NCI-H2196 treated with DMSO at 0.1 percent for 48 hours (cell line): ENCODE measurements at regions not wholly inside any gene's neighbourhood (a gene's known extent, or its start where the extent isn't known, plus 50 kb on each side); places are given as distances from the start of the nearest gene placed in this dataset.

Experiments used
- DNase-seq: peaks from one replicate; lab custom pipeline; 2025; ENCODE audit not compliant: unreplicated experiment; lab: John Stamatoyannopoulos, UW

DNA sequence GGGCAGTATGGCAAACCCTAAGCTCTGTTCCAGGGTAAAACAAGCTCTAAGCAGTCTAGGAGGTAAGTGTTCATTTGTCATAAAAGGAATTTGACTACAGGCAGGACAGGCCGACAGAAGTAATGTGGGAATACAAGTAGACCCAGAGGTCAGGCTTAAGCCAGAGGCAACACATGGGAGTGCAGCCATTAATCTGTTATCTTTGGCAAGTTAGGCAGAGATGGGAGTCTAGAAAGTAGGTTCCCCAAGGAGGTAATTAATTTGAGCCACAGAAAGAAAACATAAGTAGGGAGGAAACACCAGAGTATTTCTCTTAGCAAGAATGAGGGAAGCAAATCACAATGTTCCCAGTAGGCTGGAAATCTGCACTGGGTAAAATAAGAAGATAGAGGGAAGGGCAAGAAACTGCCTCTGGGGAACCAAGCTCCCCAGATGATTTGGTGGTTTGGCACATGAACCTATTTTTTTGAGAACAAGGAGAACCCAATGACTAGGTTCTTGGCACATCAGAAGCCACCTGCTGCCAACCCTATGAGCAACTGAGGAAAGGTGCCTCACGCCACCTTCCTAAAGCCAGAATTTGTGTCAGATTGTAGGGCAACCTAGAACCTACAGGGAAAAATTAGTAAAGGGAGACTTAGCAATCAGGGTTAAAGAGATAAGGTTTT, 636.4 kb upstream of the PLXNA2 start:
- DNase-seq = no peak

DNA sequence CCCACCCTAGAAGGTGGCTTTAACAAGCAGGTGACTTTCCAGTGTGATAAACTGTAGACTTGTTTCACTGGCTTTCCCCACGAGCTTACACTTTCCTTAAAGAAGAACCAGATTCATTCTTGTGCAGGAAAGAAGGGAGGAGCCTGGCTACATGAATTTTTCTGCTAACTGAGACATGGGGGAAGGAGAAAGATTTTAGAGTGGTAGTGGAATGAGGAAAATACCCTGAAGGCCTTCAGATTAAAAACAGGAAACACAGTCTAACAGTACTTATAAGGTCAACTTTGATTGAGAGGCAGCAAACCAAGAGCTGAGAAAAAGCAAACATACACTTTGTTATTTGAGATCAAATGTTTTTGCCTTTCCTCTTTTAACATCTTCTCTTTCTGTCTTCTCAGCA, 640.9 kb upstream of the PLXNA2 start:
- no peak for DNase-seq

DNA sequence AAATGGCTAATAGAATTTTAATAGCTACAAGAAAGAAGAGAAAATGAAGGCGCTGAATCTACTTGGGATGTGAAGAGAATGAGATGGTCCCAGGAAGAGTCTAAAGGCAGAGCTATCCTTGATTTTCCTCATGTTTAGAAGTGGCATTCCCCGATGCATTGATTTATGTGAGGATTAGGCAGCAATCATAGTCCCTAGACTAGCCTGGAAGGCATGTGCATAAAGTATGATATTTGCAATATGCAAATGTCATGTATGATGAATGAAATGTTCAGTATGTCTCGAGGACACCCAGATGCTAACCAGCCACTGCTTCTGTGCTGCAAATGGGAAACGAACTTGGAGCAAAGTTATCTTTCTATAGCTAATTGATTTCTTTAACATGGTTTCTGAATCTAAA, 641.5 kb upstream of the PLXNA2 start:
- no peak for DNase-seq

DNA sequence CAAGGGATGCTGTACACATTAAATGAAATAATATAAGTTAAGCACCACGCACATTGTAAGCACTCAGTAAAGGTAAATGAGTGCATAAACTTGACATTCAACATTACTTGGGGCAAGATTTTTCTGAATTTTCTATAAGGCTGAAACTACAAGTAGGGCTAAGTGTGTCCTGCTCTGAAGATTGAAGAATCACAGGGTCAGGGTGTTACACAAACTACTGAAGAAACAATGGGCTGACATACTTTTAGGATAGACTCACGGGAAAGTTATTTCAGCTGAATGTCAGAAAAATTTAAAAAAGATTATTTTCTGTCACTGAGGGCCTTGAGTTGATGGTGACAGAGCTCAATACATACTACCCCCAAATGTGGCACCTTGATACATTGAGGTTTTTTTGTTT, 644.2 kb upstream of the PLXNA2 start:
- no peak for DNase-seq

DNA sequence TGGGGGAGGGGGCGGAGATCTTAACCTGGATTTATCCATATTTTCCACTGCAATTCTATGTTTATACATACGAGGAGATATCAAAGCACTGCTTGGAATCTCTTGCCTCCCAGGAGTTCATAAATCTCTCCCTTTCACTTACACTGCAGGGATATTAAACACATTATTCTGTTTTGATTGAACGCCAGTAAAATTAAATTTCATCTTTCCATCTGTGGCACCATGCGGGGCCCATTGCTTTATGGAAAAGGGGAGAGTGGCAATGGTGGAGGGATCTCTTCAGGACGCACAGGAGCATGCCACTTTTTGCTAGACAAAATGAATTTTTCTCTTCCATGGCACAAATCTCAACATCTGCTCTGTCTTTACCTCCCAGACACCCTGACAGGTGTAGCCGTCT, 648.0 kb upstream of the PLXNA2 start:
- DNase-seq = no peak

DNA sequence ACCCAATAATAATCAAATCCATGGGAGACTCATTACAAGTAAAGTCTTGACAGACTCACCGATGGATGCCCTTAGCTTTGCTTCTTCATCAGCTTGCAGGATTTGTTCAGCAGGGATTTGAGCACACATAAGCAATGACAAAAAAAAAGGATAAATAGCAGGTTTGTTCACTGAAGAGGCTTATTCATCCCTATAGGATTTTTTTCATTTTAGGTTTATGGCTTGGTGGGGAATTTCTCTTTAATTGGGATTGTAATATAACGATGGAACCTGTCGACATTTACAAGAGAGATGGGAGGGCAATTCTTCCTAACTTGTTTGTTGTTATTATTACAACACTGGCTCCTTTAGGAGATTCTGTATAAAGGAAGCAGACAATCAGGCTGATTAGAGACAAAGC, 649.1 kb upstream of the PLXNA2 start:
- no peak for DNase-seq

DNA sequence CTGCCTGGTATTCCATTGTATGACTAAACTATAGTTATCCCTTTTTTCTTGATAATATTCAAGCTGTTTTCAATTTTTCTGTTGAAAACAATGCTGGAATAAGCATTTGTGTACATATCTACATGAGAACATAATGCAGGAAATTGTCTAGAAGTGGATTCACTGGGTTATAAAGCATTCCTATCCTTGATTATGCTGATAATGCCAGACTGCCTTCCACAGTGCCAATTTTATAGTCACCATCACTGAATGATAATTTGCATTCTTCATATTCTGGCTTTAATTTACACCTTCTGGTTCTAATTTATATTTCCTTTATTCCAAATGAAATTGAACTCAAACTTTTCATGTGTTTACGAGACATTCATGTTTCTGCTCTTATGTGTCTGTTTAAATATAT, 651.0 kb upstream of the PLXNA2 start:
- no peak for DNase-seq

DNA sequence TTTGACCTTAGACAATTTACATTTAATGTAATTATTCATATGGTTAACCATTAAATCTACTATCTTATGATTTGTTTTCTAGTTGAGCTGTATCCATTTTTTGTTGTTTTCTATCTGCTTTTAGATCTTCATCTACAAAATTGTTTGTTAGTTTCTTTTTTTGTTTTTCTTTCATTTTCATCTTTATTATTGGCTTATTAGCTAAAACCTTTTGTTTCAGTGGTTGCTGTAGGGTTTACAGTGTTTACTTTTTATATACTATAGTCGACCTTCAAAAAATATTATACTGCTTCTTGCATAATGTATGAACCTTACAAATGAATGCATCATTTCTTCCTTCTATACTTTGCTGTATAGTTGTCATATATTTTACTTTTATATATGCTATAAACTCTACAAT, 651.6 kb upstream of the PLXNA2 start:
- DNase-seq = no peak

DNA sequence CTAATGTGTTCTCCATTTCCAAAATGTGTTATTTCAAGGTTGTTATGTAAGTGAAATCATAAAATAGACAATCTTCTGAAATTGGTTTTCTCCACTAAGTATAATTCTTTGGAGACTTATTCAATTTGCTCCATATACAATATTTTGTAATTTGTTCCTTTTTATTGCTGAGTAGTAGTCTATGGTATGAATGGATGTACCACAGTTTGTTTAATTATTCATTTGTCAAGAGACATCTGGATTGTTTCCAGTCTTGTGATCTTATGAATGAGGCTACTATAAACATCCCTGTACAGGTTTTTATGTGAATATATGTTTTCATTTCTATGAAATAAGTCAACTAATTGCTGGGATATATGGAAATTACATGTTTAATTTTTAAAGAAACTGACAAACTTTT, 652.6 kb upstream of the PLXNA2 start:
- no peak for DNase-seq

DNA sequence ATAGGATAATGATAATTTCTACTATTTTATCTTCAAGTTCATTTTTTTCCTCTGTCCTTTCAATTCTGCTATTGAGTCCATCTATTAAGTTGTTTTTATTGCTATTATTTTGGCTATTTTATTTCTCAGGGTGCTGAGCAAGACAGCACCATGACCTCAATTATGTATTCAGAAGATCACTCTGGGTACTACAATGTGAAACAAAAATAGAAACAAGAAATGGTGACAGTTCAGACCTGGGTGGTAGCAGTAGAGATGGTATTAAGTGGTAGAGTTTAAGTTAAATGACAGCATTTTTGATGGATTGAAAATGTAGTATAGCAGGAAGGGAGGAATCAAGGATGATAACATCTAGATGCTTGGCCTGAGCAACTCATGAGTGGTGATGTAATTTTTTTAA, 655.3 kb upstream of the PLXNA2 start:
- no peak for DNase-seq

DNA sequence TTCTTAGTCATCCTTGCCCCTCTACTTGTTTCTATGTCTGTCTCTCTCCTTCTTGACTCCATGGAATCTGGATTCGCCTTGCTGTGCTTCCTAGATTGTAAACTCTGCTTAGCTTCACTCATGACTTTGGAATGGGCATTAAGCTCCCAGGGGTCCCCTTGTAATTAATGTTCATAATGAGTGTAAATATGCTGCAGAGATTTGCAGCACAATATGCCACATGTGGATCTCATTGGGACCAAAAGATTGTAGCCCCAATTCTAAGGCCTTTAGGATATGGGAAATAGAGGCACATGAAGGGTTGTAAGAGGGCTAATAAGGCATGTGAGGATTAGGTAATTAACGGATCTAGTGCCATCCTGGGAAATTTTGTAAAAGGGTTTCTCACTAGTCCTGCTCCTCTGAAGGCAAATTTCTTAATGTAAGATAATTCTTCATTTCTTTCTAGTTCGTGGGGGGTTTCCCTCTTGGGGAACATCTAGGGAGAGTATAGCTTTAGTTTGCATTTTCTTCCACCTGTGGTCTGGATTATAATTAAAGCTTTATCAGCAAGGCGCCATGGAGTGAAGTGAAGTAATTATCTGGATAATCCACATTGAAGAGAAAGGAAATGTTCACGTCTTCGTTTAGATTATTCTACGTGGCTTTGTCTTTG, 659.2 kb upstream of the PLXNA2 start:
- DNase-seq = no peak

DNA sequence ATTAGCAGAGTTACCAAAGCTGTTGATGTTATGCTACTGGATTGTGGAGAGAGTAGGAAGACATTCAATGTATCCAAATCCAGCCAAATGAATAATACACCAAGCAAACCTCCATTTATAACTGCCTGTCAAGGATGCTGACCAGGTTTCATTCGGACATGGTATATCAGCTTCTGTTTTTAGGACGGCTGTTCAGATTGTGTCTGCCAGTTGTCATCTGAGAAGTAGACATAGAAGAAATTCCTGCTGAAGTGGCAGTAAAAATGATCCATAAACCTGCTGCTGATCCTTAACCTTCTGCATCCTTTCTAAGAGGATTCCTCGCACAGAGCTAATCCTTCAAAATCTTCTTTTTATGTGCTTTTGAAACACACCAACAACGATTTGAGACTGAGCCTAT, 663.6 kb upstream of the PLXNA2 start:
- no peak for DNase-seq

DNA sequence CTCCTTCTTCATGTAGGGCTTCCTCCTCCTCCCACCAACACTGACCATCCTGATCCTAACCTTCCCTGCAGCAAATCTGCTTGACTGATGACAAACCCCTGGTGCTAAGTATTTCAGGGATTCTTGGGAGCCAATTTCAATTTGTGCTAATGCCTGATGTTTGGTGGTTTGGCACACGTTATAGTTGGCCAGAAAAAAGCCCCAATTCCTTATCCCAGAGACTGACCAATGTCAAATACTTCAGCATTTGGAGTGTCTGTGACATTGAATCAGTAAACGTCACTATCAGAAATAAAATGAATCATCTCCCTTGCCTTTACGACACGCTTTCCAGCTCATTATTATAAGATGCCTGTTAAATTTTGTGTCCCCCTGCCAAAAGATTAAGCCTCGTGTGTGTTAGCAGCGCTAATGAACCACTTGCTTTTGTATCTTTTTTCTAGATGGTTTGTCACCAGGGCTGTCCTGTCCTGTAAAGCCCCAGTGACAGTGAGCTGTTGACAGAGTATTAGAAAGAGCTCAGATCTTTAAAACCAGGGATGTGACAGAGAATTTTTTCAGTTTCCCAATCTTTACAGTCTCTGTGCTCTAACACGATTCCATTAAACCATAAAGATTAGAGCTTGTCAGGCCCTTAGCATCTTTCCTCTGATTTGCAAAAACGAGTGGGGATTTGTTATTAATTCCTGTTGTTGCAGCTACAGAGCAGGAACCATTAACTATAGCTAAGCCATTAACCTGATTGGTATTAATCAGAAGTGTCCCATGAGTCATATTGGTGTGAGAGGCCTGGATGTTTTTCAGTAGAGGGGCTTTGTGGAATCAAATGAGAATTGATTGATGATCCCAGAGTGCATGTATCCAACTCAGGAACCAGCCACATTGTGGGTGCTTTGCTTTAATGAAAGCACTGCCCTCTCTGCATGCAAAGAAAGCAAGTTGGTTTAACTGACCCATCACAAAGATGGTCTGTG, 665.1 kb upstream of the PLXNA2 start:
- no peak for DNase-seq

DNA sequence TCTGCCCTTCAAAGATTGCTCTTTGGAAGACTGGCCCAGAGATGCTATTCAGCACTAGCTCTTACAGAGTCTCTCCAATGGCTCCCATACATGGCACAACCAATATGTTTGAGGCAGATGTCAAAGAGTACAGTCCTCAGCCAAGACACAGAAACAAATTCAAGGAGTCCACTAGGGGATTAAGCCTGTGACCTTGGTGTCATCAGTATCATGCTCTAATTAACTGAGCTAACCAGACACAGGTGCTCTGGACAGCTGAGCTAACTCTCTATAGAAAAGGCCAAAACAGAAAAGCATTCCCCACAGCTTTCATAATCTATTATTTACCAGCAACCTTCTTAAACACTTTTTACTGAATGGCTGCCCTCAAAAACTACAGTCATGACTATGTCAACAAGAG, 666.0 kb upstream of the PLXNA2 start:
- no peak for DNase-seq

DNA sequence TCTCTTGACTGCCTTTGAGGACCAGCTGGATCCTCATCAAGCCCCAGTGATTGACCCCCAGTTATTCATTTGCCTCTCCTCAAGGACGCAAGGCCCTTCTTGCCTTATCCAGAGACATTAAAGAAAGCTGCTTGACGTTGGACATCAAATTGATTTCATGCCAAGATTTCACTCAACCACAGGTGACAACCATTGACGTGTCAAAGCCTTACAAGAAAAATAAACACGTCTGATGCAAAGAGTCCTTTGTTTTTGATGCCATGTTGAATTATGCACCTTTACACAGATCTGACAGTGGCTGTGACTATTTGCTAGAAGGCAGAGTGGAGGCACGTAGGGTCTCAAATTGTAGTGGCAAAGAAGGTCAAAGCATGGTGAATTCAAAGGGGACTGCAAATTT, 666.2 kb upstream of the CAMK1G start:
- no peak for DNase-seq

DNA sequence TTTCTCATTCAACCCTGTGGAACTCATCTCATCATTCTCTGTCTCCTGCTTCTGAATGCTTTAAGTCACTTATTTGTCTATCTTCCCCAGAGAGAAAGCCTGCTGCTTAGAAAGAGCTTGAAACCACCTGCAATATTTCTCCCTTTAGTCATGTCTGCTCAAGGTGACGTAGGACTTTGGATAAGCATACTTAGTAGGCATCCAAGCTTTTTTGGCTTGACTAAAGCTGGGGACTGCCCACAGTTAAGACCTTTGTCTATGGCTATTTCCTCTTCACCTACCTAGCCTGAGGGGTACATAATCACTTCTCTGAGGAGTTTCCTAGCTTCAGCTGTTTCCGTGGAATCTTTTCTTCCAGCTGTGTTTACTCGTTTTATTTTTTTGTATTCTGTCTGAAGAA, 665.8 kb upstream of the CAMK1G start:
- no peak for DNase-seq

DNA sequence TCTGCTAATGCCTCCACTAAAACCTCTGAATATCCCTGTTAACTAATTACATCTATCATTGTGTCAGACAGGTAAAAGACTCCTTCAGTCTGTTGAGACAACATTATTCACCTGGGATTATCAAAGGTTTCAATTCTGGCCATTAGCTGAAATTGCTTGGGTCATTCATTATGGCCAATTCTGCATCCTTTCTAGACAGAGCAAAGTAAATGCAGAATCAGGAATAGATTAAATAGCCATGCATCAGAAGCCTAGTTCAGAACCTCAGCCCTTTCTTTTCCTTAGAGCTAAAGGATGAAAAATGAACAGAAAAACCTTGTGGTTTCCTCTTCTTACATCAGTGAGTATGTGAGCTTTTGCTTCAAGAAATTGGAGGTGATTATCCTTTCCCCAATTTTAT, 665.4 kb upstream of the CAMK1G start:
- no peak for DNase-seq

DNA sequence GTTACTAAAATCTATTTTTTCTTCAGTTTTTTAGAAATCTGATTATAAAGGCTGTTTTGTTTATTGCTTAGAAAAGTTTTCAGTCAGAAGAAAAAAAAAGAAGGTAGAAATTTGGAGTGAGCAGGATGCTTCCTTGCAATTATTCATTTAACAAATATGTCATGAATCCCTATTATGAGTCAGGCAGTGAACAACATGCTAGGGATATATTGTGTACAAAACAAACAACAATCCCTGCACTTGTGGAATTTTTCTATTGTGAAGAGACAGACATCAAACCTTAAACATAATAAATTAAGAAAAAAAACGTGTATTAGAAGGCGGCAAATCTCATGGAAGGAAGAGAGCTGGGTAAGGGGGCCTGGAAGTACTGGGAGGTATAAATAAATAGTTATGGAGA, 664.1 kb upstream of the CAMK1G start:
- DNase-seq = no peak

DNA sequence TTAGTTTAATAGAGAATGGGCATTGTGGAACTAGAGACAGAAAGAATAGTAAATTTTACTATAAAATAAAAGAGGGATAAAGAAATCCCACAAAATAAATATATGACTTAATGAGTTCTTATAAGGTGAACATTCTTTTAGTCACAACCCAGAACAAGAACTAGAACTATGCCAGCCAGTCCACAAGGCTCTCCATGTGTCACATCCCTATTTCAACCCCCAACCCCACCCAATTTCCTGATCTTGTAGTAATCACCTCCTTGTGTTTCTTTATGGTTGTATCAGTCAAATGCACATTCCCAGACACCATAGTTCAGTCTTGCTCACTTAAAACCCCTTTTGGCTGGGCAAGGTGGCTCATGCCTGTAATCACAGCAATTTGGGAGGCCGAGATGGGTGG, 662.3 kb upstream of the CAMK1G start:
- no peak for DNase-seq

DNA sequence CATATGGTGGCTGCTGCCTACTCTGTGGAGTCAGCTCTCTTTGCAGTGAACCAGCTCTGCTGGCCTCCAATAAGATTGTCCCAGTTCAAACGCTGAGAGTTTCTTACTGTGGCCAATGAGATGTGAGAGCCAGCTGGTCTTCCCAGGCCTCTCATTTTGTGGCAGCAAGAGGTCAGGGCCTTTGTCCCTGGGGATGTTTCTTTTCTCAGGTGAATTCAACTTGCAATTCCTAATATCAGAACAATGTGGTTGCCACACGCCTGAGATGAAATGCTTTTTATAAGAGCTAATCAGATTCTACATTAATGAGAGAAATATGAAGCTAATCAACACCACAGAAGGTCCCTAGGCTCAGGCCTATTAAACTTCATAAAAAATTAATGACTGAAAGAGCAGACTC, 660.1 kb upstream of the CAMK1G start:
- no peak for DNase-seq

DNA sequence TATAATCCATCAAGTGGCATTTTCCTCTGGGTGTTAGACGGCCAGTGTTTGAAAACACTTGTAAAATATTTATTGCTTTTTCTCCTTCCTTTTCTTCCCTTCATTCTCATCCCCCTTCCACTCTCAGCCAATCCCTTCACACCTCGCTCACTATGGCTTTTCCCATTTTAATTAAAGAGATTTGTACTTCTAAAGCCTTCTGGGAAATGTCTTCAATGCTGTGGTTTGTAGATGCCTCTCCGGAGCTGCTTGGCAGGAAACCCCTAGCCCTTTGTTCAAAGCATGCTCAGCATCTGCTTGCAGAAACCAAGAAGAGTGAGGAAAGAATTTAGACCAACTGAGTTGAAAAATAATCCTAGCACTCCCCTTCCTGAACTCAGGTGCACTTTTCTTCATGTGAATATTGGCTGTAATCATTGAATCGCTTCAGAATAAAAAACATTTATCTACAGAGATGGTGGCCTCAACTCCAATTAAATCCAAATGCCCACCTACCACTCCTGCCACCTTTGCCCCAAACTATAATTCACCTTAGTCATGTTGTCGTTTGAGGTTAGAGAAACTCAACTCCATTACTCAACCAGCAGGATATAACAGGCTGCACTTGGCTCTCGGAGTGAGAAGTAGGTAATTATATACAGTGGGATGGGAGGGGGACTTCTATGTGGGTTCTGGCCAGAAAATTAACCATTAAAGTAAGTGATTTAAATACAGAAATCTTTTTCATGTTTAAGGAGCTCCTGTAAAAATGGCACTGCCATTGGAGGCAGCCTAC, 659.4 kb upstream of the CAMK1G start:
- DNase-seq = no peak
